Transverse colon (tissue), 3 donors: ENCODE measurements at regions not wholly inside any gene's neighbourhood (a gene's known extent, or its start where the extent isn't known, plus 50 kb on each side); places are given as distances from the start of the nearest gene placed in this dataset.

Experiments used
- EP300 ChIP-seq: sonication (generic); formaldehyde crosslinking; IDR thresholded peaks from one replicate; pipeline ENCODE4 v1.6.1; 2017; ENCODE audit warnings: antibody characterized with exemption, low read depth
- POLR2A ChIP-seq: fragments of 450-650 bp; IDR thresholded peaks from one replicate; pipeline ENCODE4 v1.6.1; 2016; ENCODE audit warnings: antibody characterized with exemption, mild to moderate bottlenecking, moderate library complexity
- TF ChIP-seq, protein P1 (sequence below), 5 experiments: fragments of 200-600 bp in 3 of 5; fragments of 450-650 bp in 2 of 5; sonication (generic) in 3 of 5; IDR thresholded peaks; 1 replicate in 2 of 5; 2 replicates in 3 of 5; pipeline ENCODE4 v1.5.1; 2016 to 2017; ENCODE audit warnings: antibody characterized with exemption in 5 of 5, inconsistent platforms in 3 of 5, mild to moderate bottlenecking in 2 of 5, moderate library complexity in 1 of 5

DNA sequence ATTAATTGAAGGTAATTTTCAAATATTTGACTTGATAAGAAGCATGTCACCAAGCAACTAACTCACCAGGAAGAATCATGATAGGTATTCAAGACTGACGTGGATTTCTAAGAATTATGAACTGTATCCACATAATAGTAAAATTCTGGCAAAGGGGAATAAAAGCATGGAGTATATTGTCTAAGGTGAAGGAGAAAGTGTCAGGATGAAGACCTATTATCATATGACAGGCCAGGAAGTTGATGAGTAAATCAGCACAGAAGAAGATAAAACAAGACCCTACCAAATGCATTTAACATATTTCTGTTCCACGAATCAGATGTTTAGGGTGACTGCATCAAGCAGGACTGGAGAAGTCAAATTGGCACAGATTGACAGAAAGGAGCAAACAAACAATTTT lies 362.7 kb upstream of the MMS22L start:
- TF ChIP-seq, protein P1, sequence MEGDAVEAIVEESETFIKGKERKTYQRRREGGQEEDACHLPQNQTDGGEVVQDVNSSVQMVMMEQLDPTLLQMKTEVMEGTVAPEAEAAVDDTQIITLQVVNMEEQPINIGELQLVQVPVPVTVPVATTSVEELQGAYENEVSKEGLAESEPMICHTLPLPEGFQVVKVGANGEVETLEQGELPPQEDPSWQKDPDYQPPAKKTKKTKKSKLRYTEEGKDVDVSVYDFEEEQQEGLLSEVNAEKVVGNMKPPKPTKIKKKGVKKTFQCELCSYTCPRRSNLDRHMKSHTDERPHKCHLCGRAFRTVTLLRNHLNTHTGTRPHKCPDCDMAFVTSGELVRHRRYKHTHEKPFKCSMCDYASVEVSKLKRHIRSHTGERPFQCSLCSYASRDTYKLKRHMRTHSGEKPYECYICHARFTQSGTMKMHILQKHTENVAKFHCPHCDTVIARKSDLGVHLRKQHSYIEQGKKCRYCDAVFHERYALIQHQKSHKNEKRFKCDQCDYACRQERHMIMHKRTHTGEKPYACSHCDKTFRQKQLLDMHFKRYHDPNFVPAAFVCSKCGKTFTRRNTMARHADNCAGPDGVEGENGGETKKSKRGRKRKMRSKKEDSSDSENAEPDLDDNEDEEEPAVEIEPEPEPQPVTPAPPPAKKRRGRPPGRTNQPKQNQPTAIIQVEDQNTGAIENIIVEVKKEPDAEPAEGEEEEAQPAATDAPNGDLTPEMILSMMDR (IDR thresholded peaks at IDR 0.05) = no peak
- TF ChIP-seq EP300 (no peak), POLR2A (no peak)
